WTC11 (cell line): ENCODE measurements at regions not wholly inside any gene's neighbourhood (a gene's known extent, or its start where the extent isn't known, plus 50 kb on each side); places are given as distances from the start of the nearest gene placed in this dataset.

Source experiments
- ATF1 ChIP-seq: sonication (generic); formaldehyde crosslinking; IDR thresholded peaks from 2 replicates; pipeline ENCODE4 v1.8.1; 2023; ENCODE audit warnings: mild to moderate bottlenecking, moderate library complexity, missing genetic modification reagents
- ATF2 ChIP-seq: sonication (generic); formaldehyde crosslinking; IDR thresholded peaks from 2 replicates; pipeline ENCODE4 v1.8.1; 2022; ENCODE audit warnings: low read depth, missing genetic modification reagents, borderline replicate concordance
- EMX1 ChIP-seq: fragments of 250-450 bp; sonication (Bioruptor Pico); IDR thresholded peaks from 2 replicates; pipeline ENCODE4 v1.8.0; 2021; ENCODE audit warnings: mild to moderate bottlenecking
- ETV6 ChIP-seq: sonication (generic); formaldehyde crosslinking; IDR thresholded peaks from 2 replicates; pipeline ENCODE4 v1.8.1; 2022; ENCODE audit warnings: mild to moderate bottlenecking, missing genetic modification reagents
- NFYB ChIP-seq: sonication (generic); formaldehyde crosslinking; conservative IDR thresholded peaks from 2 replicates; pipeline ENCODE4 v1.8.0; 2022; ENCODE audit warnings: low read depth, missing genetic modification reagents
- SMAD3 ChIP-seq: sonication (generic); formaldehyde crosslinking; IDR thresholded peaks from 2 replicates; pipeline ENCODE4 v1.8.0; 2022; ENCODE audit warnings: missing genetic modification reagents, mild to moderate bottlenecking, borderline replicate concordance
- ZNF263 ChIP-seq: sonication (generic); formaldehyde crosslinking; IDR thresholded peaks from 2 replicates; pipeline ENCODE4 v1.8.1; 2022; ENCODE audit warnings: low read depth, mild to moderate bottlenecking, moderate library complexity, missing genetic modification reagents
- ZNF281 ChIP-seq: sonication (generic); formaldehyde crosslinking; IDR thresholded peaks from 2 replicates; pipeline ENCODE4 v1.8.0; 2023; ENCODE audit warnings: mild to moderate bottlenecking, missing genetic modification reagents
- TF ChIP-seq, protein P1 (sequence below): fragments of 200-600 bp; IDR thresholded peaks from 2 replicates; pipeline ENCODE4 v1.8.0; 2022; ENCODE audit warnings: antibody characterized with exemption
- TF ChIP-seq, protein P2 (sequence below): fragments of 250-450 bp; sonication (Bioruptor Pico); IDR thresholded peaks from 2 replicates; pipeline ENCODE4 v1.9.0; 2021; ENCODE audit warnings: mild to moderate bottlenecking
- TF ChIP-seq, protein P3 (sequence below): sonication (generic); formaldehyde crosslinking; IDR thresholded peaks from 2 replicates; pipeline ENCODE4 v1.8.1; 2023; ENCODE audit warnings: mild to moderate bottlenecking, missing genetic modification reagents, moderate library complexity

DNA sequence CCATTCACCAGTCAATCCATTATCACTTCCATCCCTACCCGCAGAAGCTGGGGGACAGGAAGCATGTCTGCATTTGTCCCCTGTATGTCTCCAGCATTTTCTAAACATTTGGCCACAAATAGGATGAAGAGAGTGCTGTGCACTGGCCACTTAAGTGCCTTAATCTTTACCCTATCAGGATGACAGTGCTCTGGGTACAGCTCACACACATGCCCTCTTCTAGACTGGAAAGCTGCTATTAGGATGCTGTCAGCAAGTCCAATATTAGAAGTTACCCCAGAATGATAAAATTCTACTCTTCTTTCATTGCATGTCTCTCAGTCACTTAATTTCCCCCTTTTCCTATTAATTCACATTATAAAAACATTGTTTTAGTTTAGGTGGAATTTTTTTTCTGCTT is 168.4 kb downstream of the RASEF start:
- no peak for TF ChIP-seq SMAD3 (CRISPR knock-in tag)
- no peak for TF ChIP-seq ATF2 (CRISPR knock-in tag)
- TF ChIP-seq ZNF281 (CRISPR knock-in tag) = no peak
- TF ChIP-seq ZNF263 = no peak
- no peak for TF ChIP-seq EMX1 (CRISPR knock-in tag)
- TF ChIP-seq, protein P1, sequence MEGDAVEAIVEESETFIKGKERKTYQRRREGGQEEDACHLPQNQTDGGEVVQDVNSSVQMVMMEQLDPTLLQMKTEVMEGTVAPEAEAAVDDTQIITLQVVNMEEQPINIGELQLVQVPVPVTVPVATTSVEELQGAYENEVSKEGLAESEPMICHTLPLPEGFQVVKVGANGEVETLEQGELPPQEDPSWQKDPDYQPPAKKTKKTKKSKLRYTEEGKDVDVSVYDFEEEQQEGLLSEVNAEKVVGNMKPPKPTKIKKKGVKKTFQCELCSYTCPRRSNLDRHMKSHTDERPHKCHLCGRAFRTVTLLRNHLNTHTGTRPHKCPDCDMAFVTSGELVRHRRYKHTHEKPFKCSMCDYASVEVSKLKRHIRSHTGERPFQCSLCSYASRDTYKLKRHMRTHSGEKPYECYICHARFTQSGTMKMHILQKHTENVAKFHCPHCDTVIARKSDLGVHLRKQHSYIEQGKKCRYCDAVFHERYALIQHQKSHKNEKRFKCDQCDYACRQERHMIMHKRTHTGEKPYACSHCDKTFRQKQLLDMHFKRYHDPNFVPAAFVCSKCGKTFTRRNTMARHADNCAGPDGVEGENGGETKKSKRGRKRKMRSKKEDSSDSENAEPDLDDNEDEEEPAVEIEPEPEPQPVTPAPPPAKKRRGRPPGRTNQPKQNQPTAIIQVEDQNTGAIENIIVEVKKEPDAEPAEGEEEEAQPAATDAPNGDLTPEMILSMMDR = no peak
- TF ChIP-seq, protein P2, sequence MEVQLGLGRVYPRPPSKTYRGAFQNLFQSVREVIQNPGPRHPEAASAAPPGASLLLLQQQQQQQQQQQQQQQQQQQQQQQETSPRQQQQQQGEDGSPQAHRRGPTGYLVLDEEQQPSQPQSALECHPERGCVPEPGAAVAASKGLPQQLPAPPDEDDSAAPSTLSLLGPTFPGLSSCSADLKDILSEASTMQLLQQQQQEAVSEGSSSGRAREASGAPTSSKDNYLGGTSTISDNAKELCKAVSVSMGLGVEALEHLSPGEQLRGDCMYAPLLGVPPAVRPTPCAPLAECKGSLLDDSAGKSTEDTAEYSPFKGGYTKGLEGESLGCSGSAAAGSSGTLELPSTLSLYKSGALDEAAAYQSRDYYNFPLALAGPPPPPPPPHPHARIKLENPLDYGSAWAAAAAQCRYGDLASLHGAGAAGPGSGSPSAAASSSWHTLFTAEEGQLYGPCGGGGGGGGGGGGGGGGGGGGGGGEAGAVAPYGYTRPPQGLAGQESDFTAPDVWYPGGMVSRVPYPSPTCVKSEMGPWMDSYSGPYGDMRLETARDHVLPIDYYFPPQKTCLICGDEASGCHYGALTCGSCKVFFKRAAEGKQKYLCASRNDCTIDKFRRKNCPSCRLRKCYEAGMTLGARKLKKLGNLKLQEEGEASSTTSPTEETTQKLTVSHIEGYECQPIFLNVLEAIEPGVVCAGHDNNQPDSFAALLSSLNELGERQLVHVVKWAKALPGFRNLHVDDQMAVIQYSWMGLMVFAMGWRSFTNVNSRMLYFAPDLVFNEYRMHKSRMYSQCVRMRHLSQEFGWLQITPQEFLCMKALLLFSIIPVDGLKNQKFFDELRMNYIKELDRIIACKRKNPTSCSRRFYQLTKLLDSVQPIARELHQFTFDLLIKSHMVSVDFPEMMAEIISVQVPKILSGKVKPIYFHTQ (CRISPR knock-in tag) = no peak
- TF ChIP-seq ATF1 (CRISPR knock-in tag) = no peak
- no peak for TF ChIP-seq ETV6
- TF ChIP-seq NFYB (CRISPR knock-in tag) = no peak
- TF ChIP-seq, protein P3, sequence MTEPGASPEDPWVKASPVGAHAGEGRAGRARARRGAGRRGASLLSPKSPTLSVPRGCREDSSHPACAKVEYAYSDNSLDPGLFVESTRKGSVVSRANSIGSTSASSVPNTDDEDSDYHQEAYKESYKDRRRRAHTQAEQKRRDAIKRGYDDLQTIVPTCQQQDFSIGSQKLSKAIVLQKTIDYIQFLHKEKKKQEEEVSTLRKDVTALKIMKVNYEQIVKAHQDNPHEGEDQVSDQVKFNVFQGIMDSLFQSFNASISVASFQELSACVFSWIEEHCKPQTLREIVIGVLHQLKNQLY (CRISPR knock-in tag) = no peak
